ENCODE measurements at regions not wholly inside any gene's neighbourhood (a gene's known extent, or its start where the extent isn't known, plus 50 kb on each side); places are given as distances from the start of the nearest gene placed in this dataset.

DNA sequence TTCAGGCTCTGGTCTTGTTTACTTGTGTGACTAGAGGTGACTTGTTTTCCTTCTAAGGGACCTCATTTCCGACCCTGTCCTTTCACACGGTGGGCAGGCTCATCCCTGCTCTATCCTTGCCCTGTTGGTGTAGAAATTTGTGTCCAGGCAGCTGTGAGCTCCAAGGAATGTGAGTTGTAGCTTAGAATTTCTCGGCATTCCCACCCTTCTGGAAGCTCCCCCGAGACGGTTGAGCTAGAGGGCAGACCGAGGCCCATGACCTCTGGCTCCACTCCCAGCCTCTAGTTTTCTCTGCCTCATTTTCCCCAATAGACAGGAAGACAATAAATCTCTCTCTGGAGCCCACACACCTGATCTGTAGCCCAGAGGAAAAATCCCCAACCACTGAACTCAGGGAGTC is 100.9 kb downstream of the NAV1 start:
- H3K36me3 Mint-ChIP-seq = peaks cover 6% of the 10 kb centered on the region
- Histone ChIP-seq H4K20me1 (ENCODE audit: low read depth) (peaks cover 41% of the 10 kb centered on the region), H3K4me1 (peaks cover 21% of the 10 kb centered on the region), H3K27ac (no peak overlapping the region), H3K9me3 (ENCODE audit: low read depth) (no peaks in the 10 kb centered on the region), H3K4me3 (no peak overlapping the region), H3K36me3 (no peaks in the 10 kb centered on the region), H2AFZ (replicated peaks) (no peak overlapping the region), H3F3A (ENCODE audit: low read depth) (peaks cover 22% of the 10 kb centered on the region), H3K27me3 (peaks cover 99% of the 10 kb centered on the region), H3K9ac (no peak overlapping the region), H3K4me2 (no peak overlapping the region), H3K79me2 (ENCODE audit: low read depth) (no peaks in the 10 kb centered on the region)
- H3K27ac Mint-ChIP-seq = no peak overlapping the region
- peaks cover 41% of the 10 kb centered on the region for H3K4me1 Mint-ChIP-seq
- no peak for DNase-seq (ENCODE audit: low spot score)
- peaks cover 13% of the 10 kb centered on the region for H3K27me3 Mint-ChIP-seq (ENCODE audit: insufficient read depth, low read depth)
- no peak overlapping the region for H3K4me3 Mint-ChIP-seq
- TF ChIP-seq EZH2 (IDR thresholded peaks at IDR 0.05) (no peak), CTCF (IDR thresholded peaks at IDR 0.05) (no peak)
- H3K9me3 Mint-ChIP-seq = peaks cover 2% of the 10 kb centered on the region

DNA sequence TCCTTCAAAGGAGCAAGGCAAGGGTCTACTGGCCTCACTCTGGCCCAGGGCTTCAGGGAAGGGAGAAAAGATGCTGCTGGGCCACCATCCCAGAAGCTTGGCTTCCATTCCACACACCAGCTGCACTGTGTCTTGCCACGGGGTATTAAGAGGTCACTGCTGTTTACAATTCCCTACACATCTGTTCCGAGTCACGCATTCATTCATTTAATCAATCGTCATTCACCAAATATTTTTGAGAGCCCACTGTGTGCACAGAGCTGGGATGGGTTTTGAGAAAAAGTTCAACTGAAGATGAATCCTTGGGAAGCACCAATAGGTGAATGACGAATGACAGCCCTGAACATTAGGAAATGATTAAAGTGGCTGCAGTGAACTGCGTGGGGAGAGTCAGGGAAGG is 101.7 kb downstream of the NAV1 start:
- Mint-ChIP-seq H3K27ac (no peak overlapping the region), H3K27me3 (ENCODE audit: insufficient read depth, low read depth) (peaks cover 9% of the 10 kb centered on the region), H3K36me3 (peaks cover 6% of the 10 kb centered on the region), H3K9me3 (peaks cover 2% of the 10 kb centered on the region), H3K4me1 (peaks cover 38% of the 10 kb centered on the region), H3K4me3 (no peak overlapping the region)
- TF ChIP-seq EZH2phosphoT487 (IDR thresholded peaks at IDR 0.05) = no peak
- TF ChIP-seq EZH2 (IDR thresholded peaks at IDR 0.05) = no peak
- no peak for TF ChIP-seq CTCF (IDR thresholded peaks at IDR 0.05)
- no peak for DNase-seq (ENCODE audit: low spot score)
- Histone ChIP-seq H3K27ac (no peak overlapping the region), H3F3A (ENCODE audit: low read depth) (peaks cover 19% of the 10 kb centered on the region), H3K9ac (no peak overlapping the region), H3K4me2 (no peak overlapping the region), H4K20me1 (ENCODE audit: low read depth) (peaks cover 37% of the 10 kb centered on the region), H3K4me3 (no peak overlapping the region), H3K79me2 (ENCODE audit: low read depth) (no peaks in the 10 kb centered on the region), H3K9me3 (ENCODE audit: low read depth) (no peaks in the 10 kb centered on the region), H3K27me3 (peaks cover 96% of the 10 kb centered on the region), H2AFZ (replicated peaks) (no peak overlapping the region), H3K4me1 (peaks cover 20% of the 10 kb centered on the region), H3K36me3 (no peaks in the 10 kb centered on the region)

GRCh38 chr1:201641524-201642253 is 102.8 kb downstream of the NAV1 start:
- Mint-ChIP-seq H3K9me3 (peaks cover 2% of the 10 kb centered on the region), H3K4me3 (no peak overlapping the region), H3K36me3 (peaks cover 6% of the 10 kb centered on the region), H3K27me3 (ENCODE audit: insufficient read depth, low read depth) (peaks cover 7% of the 10 kb centered on the region), H3K27ac (no peak overlapping the region), H3K4me1 (peaks cover 32% of the 10 kb centered on the region)
- no peak overlapping the region for H2AFZ ChIP-seq (replicated peaks)
- no peak overlapping the region for H3K27ac ChIP-seq
- H3K4me2 ChIP-seq = no peak overlapping the region
- no peak for TF ChIP-seq EZH2 (IDR thresholded peaks at IDR 0.05)
- TF ChIP-seq EZH2phosphoT487 (IDR thresholded peaks at IDR 0.05) = no peak
- TF ChIP-seq CTCF (IDR thresholded peaks at IDR 0.05) = no peak
- no peaks in the 10 kb centered on the region for H3K36me3 ChIP-seq
- no peak for DNase-seq (ENCODE audit: low spot score)
- H3K9ac ChIP-seq = no peak overlapping the region
- peaks cover 8% of the 10 kb centered on the region for H3F3A ChIP-seq (ENCODE audit: low read depth)
- peaks cover 10% of the 10 kb centered on the region for H3K4me1 ChIP-seq
- peaks cover 26% of the 10 kb centered on the region for H4K20me1 ChIP-seq (ENCODE audit: low read depth)
- H3K79me2 ChIP-seq (ENCODE audit: low read depth) = no peaks in the 10 kb centered on the region
- H3K4me3 ChIP-seq = no peak overlapping the region
- H3K27me3 ChIP-seq = peaks cover 97% of the 10 kb centered on the region
- H3K9me3 ChIP-seq (ENCODE audit: low read depth) = no peaks in the 10 kb centered on the region
